Lower lobe of right lung (tissue), 2 donors: ENCODE measurements at regions not wholly inside any gene's neighbourhood (a gene's known extent, or its start where the extent isn't known, plus 50 kb on each side); places are given as distances from the start of the nearest gene placed in this dataset.
A peak's percentile ranks its signal among the peaks of the same experiment; 100 is the strongest.

Experiments used
- ATAC-seq, 2 donors: fragments of 200-7000 bp; cut with Tn5 transposase; one replicate each; pipeline ENCODE4 v1.9.1; 2020 to 2022; ENCODE audit warnings: mild to moderate bottlenecking in 2 of 2, moderate library complexity in 2 of 2
- DNase-seq: peaks from one replicate; pipeline ENCODE4 v3.0.0-alpha.2; 2020
- H3K27ac ChIP-seq: fragments of 200-600 bp; one replicate; pipeline ENCODE4 v1.8.0; 2022
- H3K27me3 ChIP-seq: fragments of 200-600 bp; one replicate; pipeline ENCODE4 v1.8.0; 2022; ENCODE audit warnings: low read depth
- H3K36me3 ChIP-seq: fragments of 200-600 bp; one replicate; pipeline ENCODE4 v1.8.0; 2022; ENCODE audit warnings: mild to moderate bottlenecking
- H3K4me1 ChIP-seq: fragments of 200-600 bp; one replicate; pipeline ENCODE4 v1.8.0; 2022
- H3K4me3 ChIP-seq: fragments of 200-600 bp; one replicate; pipeline ENCODE4 v1.8.0; 2022; ENCODE audit warnings: mild to moderate bottlenecking
- H3K9me3 ChIP-seq: fragments of 200-600 bp; one replicate; pipeline ENCODE4 v1.8.0; 2022
- intact Hi-C: fragments of 100-400 bp; cut with DNase I; formaldehyde crosslinking; loops from one replicate; pipeline ENCODE4 v1.11.0; 2022
- TF ChIP-seq, protein P1 (sequence below): fragments of 200-600 bp; IDR thresholded peaks from one replicate; pipeline ENCODE4 v1.8.0; 2022; ENCODE audit warnings: antibody characterized with exemption, mild to moderate bottlenecking
- donor health status: DM: no; HTN: yes; CAD: no; lungs with severe emphysema.

DNA sequence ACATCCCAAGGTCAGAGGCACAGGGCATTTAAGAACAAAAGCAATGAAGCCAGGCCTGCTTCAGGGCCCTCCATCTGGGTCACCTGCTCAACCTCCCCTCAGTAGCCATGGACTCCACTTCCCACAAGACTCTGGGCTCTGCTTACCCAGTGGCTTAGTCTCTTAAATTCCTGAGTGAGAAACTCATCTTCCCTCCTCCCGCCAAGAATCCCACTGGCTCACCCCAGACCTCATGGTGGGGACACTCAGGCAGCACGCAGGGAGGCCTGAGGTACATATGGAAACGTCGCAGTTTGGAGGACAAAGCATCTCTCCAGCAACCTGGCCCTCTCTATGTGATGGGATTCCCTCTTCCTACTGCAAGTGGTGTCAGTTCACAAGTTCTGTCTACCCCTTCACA lies 326.7 kb upstream of the CDH5 start:
- H3K36me3 ChIP-seq = no peaks in the 10 kb centered on the region
- TF ChIP-seq, protein P1, sequence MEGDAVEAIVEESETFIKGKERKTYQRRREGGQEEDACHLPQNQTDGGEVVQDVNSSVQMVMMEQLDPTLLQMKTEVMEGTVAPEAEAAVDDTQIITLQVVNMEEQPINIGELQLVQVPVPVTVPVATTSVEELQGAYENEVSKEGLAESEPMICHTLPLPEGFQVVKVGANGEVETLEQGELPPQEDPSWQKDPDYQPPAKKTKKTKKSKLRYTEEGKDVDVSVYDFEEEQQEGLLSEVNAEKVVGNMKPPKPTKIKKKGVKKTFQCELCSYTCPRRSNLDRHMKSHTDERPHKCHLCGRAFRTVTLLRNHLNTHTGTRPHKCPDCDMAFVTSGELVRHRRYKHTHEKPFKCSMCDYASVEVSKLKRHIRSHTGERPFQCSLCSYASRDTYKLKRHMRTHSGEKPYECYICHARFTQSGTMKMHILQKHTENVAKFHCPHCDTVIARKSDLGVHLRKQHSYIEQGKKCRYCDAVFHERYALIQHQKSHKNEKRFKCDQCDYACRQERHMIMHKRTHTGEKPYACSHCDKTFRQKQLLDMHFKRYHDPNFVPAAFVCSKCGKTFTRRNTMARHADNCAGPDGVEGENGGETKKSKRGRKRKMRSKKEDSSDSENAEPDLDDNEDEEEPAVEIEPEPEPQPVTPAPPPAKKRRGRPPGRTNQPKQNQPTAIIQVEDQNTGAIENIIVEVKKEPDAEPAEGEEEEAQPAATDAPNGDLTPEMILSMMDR = no peak
- no peaks in the 10 kb centered on the region for H3K4me1 ChIP-seq
- no peaks in the 10 kb centered on the region for H3K9me3 ChIP-seq
- H3K27me3 ChIP-seq = no peaks in the 10 kb centered on the region
- H3K27ac ChIP-seq = no peak overlapping the region
- no peak overlapping the region for H3K4me3 ChIP-seq
- intact Hi-C loops = no loop called here
- DNase-seq = no peak
- no peak for ATAC-seq

DNA sequence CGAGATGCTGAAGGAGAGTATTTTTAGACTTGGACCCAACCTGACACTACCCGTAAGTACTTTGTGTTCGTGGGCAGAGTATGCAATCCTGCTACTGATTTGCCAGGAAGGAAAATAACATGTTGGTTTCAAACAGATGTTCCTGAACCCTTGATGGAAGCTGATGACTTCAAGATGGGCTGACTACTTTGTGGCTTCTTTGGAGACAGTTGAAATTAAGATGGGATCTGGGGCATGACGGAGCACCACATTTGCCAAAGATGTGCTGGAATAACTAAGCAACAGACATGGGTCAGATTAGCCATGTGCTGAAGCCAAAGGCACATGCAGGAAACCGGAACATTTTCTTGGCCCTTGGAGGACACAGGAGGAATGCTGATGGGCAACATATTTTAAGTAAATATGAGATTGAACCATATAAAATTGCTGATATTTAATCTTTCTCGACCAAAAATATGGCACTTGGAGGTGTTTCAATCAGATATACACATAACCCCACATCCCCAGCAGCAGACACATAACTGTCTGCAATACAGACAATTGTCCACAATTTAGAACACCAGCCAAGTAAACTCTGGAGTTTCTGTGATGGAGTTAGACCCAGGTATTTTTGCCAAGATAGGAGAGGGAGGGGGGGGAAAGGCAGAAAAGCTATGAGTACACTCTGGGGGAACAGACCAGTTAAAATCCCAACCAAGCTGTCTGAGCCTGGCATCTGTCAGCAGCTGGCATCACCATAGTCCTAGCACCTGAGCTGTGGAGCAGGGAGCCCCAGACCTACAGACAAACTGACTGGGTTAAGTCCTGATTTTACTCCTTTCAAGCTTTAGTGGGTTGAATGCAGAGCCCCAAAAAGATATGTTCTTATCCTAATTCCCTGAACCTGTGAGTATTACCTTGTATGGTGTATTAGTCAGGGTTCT lies 329.4 kb upstream of the CDH5 start:
- H3K27ac ChIP-seq = peak overlapping the region; percentile 36
- no peak overlapping the region for H3K4me3 ChIP-seq
- H3K36me3 ChIP-seq = no peaks in the 10 kb centered on the region
- H3K9me3 ChIP-seq = no peaks in the 10 kb centered on the region
- H3K27me3 ChIP-seq = no peaks in the 10 kb centered on the region
- peak; percentile 9 to 57 for ATAC-seq
- TF ChIP-seq, protein P1 = no peak
- DNase-seq = no peak
- intact Hi-C loops = no loop called here
- H3K4me1 ChIP-seq = no peaks in the 10 kb centered on the region

DNA sequence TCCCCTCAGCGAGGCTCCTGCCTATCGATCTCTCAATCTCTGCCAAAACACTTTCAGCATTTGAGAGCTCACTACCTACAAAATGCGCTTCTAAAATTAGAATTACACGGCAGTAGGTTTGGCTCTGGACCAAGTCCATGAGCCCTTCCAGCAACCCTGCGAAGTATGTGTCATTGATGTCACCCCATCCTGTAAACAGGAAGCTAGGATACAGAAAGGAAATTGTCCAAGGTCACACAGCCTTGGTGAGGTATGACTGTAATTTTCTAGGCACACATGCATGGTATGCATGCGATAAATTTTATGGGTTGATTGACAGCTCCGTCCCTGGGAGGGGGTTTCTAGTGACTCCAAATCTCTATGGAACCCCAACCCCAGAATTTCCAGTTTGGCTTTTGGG lies 330.3 kb upstream of the CDH5 start:
- ATAC-seq = no peak
- Histone ChIP-seq H3K4me1 (no peaks in the 10 kb centered on the region), H3K36me3 (no peaks in the 10 kb centered on the region), H3K9me3 (no peaks in the 10 kb centered on the region), H3K4me3 (no peak overlapping the region), H3K27me3 (no peaks in the 10 kb centered on the region), H3K27ac (no peak overlapping the region)
- intact Hi-C loops = no loop called here
- TF ChIP-seq, protein P1 = no peak
- no peak for DNase-seq

DNA sequence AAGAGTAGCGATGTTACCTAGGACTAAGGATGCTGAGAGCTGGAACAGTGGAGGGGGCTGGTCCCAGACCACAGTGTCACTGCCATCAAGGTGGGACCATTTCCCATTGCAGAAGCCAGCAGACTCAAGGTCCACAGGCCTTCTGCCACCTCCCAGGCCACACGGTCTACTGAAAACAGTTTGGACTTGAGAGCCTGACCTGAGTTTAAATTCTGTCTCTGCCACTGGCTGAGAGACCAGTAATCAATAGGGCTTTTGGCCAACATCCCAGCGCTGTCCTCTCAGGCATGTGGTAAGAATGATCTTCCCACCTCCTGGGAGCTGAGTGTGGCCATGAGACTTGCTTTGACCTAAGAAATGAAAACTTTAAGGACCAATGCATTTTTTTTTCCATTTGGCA lies 331.4 kb upstream of the CDH5 start:
- DNase-seq = no peak
- TF ChIP-seq, protein P1 = no peak
- H3K9me3 ChIP-seq = no peaks in the 10 kb centered on the region
- H3K36me3 ChIP-seq = no peaks in the 10 kb centered on the region
- no peak for ATAC-seq
- H3K27me3 ChIP-seq = no peaks in the 10 kb centered on the region
- intact Hi-C loops = no loop called here
- H3K4me1 ChIP-seq = no peaks in the 10 kb centered on the region
- H3K27ac ChIP-seq = no peak overlapping the region
- no peak overlapping the region for H3K4me3 ChIP-seq

DNA sequence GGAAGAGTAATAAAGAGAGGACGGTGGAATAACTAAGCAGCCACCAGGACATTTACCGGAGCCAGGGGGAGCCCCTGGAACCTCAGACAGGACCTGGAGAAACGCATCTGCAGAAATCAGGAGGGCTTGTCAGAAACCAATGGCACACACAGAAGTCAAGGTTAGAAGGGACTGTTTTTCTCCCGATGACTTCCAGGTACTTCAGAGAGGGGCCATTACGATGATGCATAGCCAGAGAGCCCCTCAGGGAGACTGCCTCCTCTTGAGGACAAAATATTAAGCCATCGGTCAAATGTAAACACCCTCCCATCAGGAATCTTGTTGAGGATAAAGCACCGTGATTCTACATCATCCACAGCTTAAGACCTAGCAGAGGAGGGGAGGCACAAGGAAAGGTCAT lies 333.6 kb upstream of the CDH5 start:
- DNase-seq (no peak), ATAC-seq (no peak)
- Histone ChIP-seq H3K36me3 (no peaks in the 10 kb centered on the region), H3K4me1 (no peaks in the 10 kb centered on the region), H3K9me3 (no peaks in the 10 kb centered on the region), H3K27ac (no peak overlapping the region), H3K27me3 (no peaks in the 10 kb centered on the region), H3K4me3 (no peak overlapping the region)
- TF ChIP-seq, protein P1 = no peak
- intact Hi-C loops = no loop called here
